ENCODE measurements at regions not wholly inside any gene's neighbourhood (a gene's known extent, or its start where the extent isn't known, plus 50 kb on each side); places are given as distances from the start of the nearest gene placed in this dataset.

GRCh38 chr22:48343461-48343860 lies 1484.2 kb downstream of the BRD1 start:
- ChIA-PET CTCF (no interaction called here), RAD21 (ENCODE audit: low non-redundant PET in 1 of 2, low total read pairs in 2 of 2, uncharacterized antibody in 2 of 2, unreplicated experiment in 2 of 2) (no interaction called here), POLR2A (no interaction called here)
- no peak for TF ChIP-seq ZFX (IDR thresholded peaks at IDR 0.05)
- Histone ChIP-seq H3K9me2 (ENCODE audit: insufficient read depth) (no peaks in the 10 kb centered on the region), H3K9ac (ENCODE audit: low read length) (no peak overlapping the region), H3K27me3 (ENCODE audit: insufficient read depth, low read length) (0 out of 2 replicates have a peak, but pooled peaks cover 6% of the 10 kb centered on the region), H3K4me2 (ENCODE audit: low read length) (no peak overlapping the region), H2AFZ (ENCODE audit: low read depth, low read length, poor library complexity, severe bottlenecking) (no peak overlapping the region), H3K27ac (ENCODE audit: low read depth, low read length) (no peak overlapping the region), H4K20me1 (ENCODE audit: insufficient read depth) (no peaks in the 10 kb centered on the region), H3K79me2 (ENCODE audit: insufficient read depth, low read length) (no peaks in the 10 kb centered on the region), H3K4me1 (ENCODE audit: control insufficient read depth in 1 of 2, insufficient read depth in 2 of 2, low read length in 2 of 2) (no peaks in the 10 kb centered on the region), H3K4me3 (replicated peaks in 1 of 2; ENCODE audit: low read depth in 1 of 2, low read length in 2 of 2) (no peak overlapping the region), H3K9me3 (ENCODE audit: control insufficient read depth in 1 of 2, insufficient read depth in 1 of 2, low read depth in 1 of 2, low read length in 2 of 2) (no peaks in the 10 kb centered on the region), H3K36me3 (ENCODE audit: control insufficient read depth in 1 of 2, insufficient read depth in 2 of 2, low read length in 2 of 2) (no peaks in the 10 kb centered on the region)
- no peak for ATAC-seq
- no peak for DNase-seq (ENCODE audit: low read depth, low spot score)
- no TSS peak for BruUV-seq (replicated peaks)
- intact Hi-C loops (cut with micrococcal nuclease): no loop called here

- no peaks in the 10 kb centered on the region for H3K36me3 ChIP-seq (ENCODE audit: control insufficient read depth in 1 of 2, insufficient read depth in 2 of 2, low read length in 2 of 2)
- no peak for TF ChIP-seq CBX3 (IDR thresholded peaks at IDR 0.05; ENCODE audit: low read depth)
- no peak for TF ChIP-seq FOSL1 (IDR thresholded peaks at IDR 0.05; ENCODE audit: low read depth)
- TF ChIP-seq CTCF (IDR thresholded peaks at IDR 0.05 in 2 of 3, conservative IDR thresholded peaks at IDR 0.05 in 1 of 3; ENCODE audit: borderline replicate concordance in 1 of 3, insufficient read depth in 1 of 3, low read depth in 2 of 3, low read length in 2 of 3): no peak
- no peak for TF ChIP-seq POLR2A (IDR thresholded peaks at IDR 0.05; ENCODE audit: borderline replicate concordance, extremely low read depth, insufficient read depth, insufficient read length)
- no peak for TF ChIP-seq SIN3A (IDR thresholded peaks at IDR 0.05; ENCODE audit: low read depth)
- no peak for TF ChIP-seq ZNF274 (IDR thresholded peaks at IDR 0.05; ENCODE audit: low read depth, low read length)
- no peak for TF ChIP-seq EZH2phosphoT487 (IDR thresholded peaks at IDR 0.05; ENCODE audit: borderline replicate concordance)
- TF ChIP-seq EZH2 (IDR thresholded peaks at IDR 0.05): no peak
- TF ChIP-seq MAX (IDR thresholded peaks at IDR 0.05): no peak
- TF ChIP-seq RAD21 (IDR thresholded peaks at IDR 0.05; ENCODE audit: low read depth): no peak
- TF ChIP-seq JUND (IDR thresholded peaks at IDR 0.05): no peak
- no peaks in the 10 kb centered on the region for H3K4me1 ChIP-seq (ENCODE audit: control insufficient read depth in 1 of 2, insufficient read depth in 2 of 2, low read length in 2 of 2)
- DNase-seq (ENCODE audit: low read depth, low spot score) (no peak), ATAC-seq (no peak)
- H3K27ac ChIP-seq (ENCODE audit: low read depth, low read length): no peak overlapping the region
- H4K20me1 ChIP-seq (ENCODE audit: insufficient read depth): no peaks in the 10 kb centered on the region
- H3K4me2 ChIP-seq (ENCODE audit: low read length): no peak overlapping the region
- H3K27me3 ChIP-seq (ENCODE audit: insufficient read depth, low read length): 0 out of 2 replicates have a peak, but pooled peaks cover 6% of the 10 kb centered on the region
- H3K79me2 ChIP-seq (ENCODE audit: insufficient read depth, low read length): no peaks in the 10 kb centered on the region
- H3K4me3 ChIP-seq (replicated peaks in 1 of 2; ENCODE audit: low read depth in 1 of 2, low read length in 2 of 2): no peak overlapping the region
- H2AFZ ChIP-seq (ENCODE audit: low read depth, low read length, poor library complexity, severe bottlenecking): no peak overlapping the region
- RAD21 ChIA-PET (ENCODE audit: low non-redundant PET in 1 of 2, low total read pairs in 2 of 2, uncharacterized antibody in 2 of 2, unreplicated experiment in 2 of 2): no interaction called here
- CTCF ChIA-PET: no interaction called here
- BruUV-seq (replicated peaks): no TSS peak
- no peaks in the 10 kb centered on the region; a peak in 1 of 4 replicates for H3K9me3 ChIP-seq (ENCODE audit: control insufficient read depth in 1 of 2, insufficient read depth in 1 of 2, low read depth in 1 of 2, low read length in 2 of 2)
- intact Hi-C loops (cut with micrococcal nuclease): no loop called here
- H3K9me2 ChIP-seq (ENCODE audit: insufficient read depth): no peaks in the 10 kb centered on the region
- POLR2A ChIA-PET: no interaction called here
- no peak overlapping the region for H3K9ac ChIP-seq (ENCODE audit: low read length)
Measured at GRCh38 chr22:48342732-48343131, 1484.9 kb downstream of the BRD1 start.
